ENCODE measurements at regions not wholly inside any gene's neighbourhood (a gene's known extent, or its start where the extent isn't known, plus 50 kb on each side); places are given as distances from the start of the nearest gene placed in this dataset.

DNA sequence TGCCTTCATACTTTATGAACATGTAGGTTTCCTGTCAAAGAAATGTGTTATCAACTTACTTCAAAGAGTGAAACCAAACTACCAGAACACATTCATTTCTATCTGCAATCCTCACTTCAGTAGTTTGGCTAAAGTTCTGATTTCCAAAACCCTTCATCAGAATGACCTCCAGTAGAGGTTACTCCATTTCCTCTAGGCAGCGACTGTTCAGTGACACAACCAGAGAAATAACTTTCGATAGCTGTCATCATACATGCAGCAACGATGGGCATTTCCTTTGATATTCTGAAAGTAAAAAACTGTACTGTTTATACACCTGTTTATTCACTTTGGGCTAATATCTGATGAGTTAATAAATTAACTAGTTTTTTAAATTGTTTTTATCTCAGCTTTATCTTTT is 532.5 kb upstream of the IZUMO3 start:
- TF ChIP-seq, protein P1, sequence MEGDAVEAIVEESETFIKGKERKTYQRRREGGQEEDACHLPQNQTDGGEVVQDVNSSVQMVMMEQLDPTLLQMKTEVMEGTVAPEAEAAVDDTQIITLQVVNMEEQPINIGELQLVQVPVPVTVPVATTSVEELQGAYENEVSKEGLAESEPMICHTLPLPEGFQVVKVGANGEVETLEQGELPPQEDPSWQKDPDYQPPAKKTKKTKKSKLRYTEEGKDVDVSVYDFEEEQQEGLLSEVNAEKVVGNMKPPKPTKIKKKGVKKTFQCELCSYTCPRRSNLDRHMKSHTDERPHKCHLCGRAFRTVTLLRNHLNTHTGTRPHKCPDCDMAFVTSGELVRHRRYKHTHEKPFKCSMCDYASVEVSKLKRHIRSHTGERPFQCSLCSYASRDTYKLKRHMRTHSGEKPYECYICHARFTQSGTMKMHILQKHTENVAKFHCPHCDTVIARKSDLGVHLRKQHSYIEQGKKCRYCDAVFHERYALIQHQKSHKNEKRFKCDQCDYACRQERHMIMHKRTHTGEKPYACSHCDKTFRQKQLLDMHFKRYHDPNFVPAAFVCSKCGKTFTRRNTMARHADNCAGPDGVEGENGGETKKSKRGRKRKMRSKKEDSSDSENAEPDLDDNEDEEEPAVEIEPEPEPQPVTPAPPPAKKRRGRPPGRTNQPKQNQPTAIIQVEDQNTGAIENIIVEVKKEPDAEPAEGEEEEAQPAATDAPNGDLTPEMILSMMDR (conservative IDR thresholded peaks at IDR 0.05; ENCODE audit: low read depth, low read length) = no peak
- no peak for TF ChIP-seq EZH2 (IDR thresholded peaks at IDR 0.05; ENCODE audit: borderline replicate concordance, low read depth, low read length, poor library complexity, severe bottlenecking)

Data from A673 (cell line).